HG03025 (cell line): ENCODE measurements at regions not wholly inside any gene's neighbourhood (a gene's known extent, or its start where the extent isn't known, plus 50 kb on each side); places are given as distances from the start of the nearest gene placed in this dataset.

Experiments
- ATAC-seq: cut with Tn5 transposase; IDR thresholded peaks from one replicate; pipeline ENCODE4 v1.9.1; 2021; ENCODE audit warnings: mild to moderate bottlenecking, moderate library complexity; ENCODE audit not compliant: unreplicated experiment, low FRiP score

- no peak for ATAC-seq
These were observed 311.9 kb upstream of the ARGLU1 start for GRCh38 chr13:106879806-106880205.

- ATAC-seq, result no peak
These were observed 306.4 kb upstream of the ARGLU1 start for GRCh38 chr13:106874323-106874722.

GRCh38 chr13:106873810-106874209 lies 305.9 kb upstream of the ARGLU1 start:
- ATAC-seq, result no peak

- ATAC-seq, result no peak
These were observed 299.3 kb upstream of the ARGLU1 start for GRCh38 chr13:106867249-106867648.

- ATAC-seq, result no peak
These were observed 297.9 kb upstream of the ARGLU1 start for GRCh38 chr13:106865716-106866440.

- ATAC-seq, result no peak
These were observed 291.6 kb upstream of the ARGLU1 start for GRCh38 chr13:106859533-106859904.

- ATAC-seq, result no peak
These were observed 291.1 kb upstream of the ARGLU1 start for GRCh38 chr13:106858903-106859532.

GRCh38 chr13:106852436-106852835 lies 284.5 kb upstream of the ARGLU1 start:
- no peak for ATAC-seq

- no peak for ATAC-seq
These were observed 283.2 kb upstream of the ARGLU1 start for GRCh38 chr13:106850973-106851650.

- ATAC-seq, result no peak
These were observed 278.9 kb upstream of the ARGLU1 start for GRCh38 chr13:106846571-106847448.

- no peak for ATAC-seq
These were observed 268.4 kb upstream of the ARGLU1 start for GRCh38 chr13:106836186-106836802.

- ATAC-seq, result no peak
These were observed 267.5 kb upstream of the ARGLU1 start for GRCh38 chr13:106835477-106835876.

GRCh38 chr13:106821979-106822378 lies 254.0 kb upstream of the ARGLU1 start:
- ATAC-seq, result no peak

GRCh38 chr13:106819413-106820180 lies 251.7 kb upstream of the ARGLU1 start:
- no peak for ATAC-seq

GRCh38 chr13:106818971-106819370 lies 251.0 kb upstream of the ARGLU1 start:
- ATAC-seq, result no peak

- no peak for ATAC-seq
These were observed 247.6 kb upstream of the ARGLU1 start for GRCh38 chr13:106815545-106815944.

GRCh38 chr13:106814463-106814862 lies 246.5 kb upstream of the ARGLU1 start:
- ATAC-seq, result no peak

- no peak for ATAC-seq
These were observed 242.1 kb upstream of the ARGLU1 start for GRCh38 chr13:106810069-106810468.

GRCh38 chr13:106804991-106805390 lies 237.1 kb upstream of the ARGLU1 start:
- ATAC-seq, result no peak

GRCh38 chr13:106802917-106803316 lies 235.0 kb upstream of the ARGLU1 start:
- no peak for ATAC-seq
